Activated T-cell treated with anti-CD3 and anti-CD28 coated beads, Interleukin-2, amount 50 U/mL, for 4 hours (primary cell): ENCODE measurements at regions not wholly inside any gene's neighbourhood (a gene's known extent, or its start where the extent isn't known, plus 50 kb on each side); places are given as distances from the start of the nearest gene placed in this dataset.
"Not testable (repeated sequence)": the region's sequence is repeated elsewhere in the genome, so short reads cannot be mapped to it uniquely, and the experiment has no call there.

ENCODE experiments used
- ATAC-seq, 2 donors: fragments of 200-7000 bp; cut with Tn5 transposase; one replicate each; pipeline ENCODE4 v1.10.0; 2021
- DNase-seq: peaks from one replicate; pipeline ENCODE4 v3.0.0-alpha.2; 2020
- H3K27me3 Mint-ChIP-seq: one replicate; pipeline ENCODE4 v1.8.0; 2021; ENCODE audit warnings: low read depth, mixed read lengths
- H3K36me3 Mint-ChIP-seq: one replicate; pipeline ENCODE4 v1.8.0; 2022; ENCODE audit warnings: mixed read lengths; ENCODE audit not compliant: insufficient read depth
- H3K4me1 Mint-ChIP-seq: one replicate; pipeline ENCODE4 v1.8.0; 2021; ENCODE audit warnings: low read depth, mixed read lengths
- H3K4me3 Mint-ChIP-seq: one replicate; pipeline ENCODE4 v1.8.0; 2021; ENCODE audit warnings: mild to moderate bottlenecking, moderate library complexity, mixed read lengths
- H3K9me3 Mint-ChIP-seq: one replicate; pipeline ENCODE4 v1.8.0; 2021; ENCODE audit warnings: mixed read lengths

- ATAC-seq, result no peak
- Mint-ChIP-seq H3K36me3 (no peaks in the 10 kb centered on the region), H3K4me3 (no peak overlapping the region), H3K4me1 (peaks cover 42% of the 10 kb centered on the region), H3K27me3 (no peaks in the 10 kb centered on the region), H3K9me3 (peaks cover 21% of the 10 kb centered on the region)
- DNase-seq, result no peak
Observed at GRCh38 chr14:89684139-89684538, 267.1 kb upstream of the FOXN3 start.

GRCh38 chr14:89681086-89682018, 264.3 kb upstream of the FOXN3 start:
- DNase-seq, result peak; percentile 56
- Mint-ChIP-seq H3K27me3 (no peaks in the 10 kb centered on the region), H3K9me3 (peaks cover 11% of the 10 kb centered on the region), H3K4me1 (peaks cover 36% of the 10 kb centered on the region), H3K36me3 (no peaks in the 10 kb centered on the region), H3K4me3 (peak overlapping the region; percentile 70)
- peak; percentile 84 to 86 for ATAC-seq

GRCh38 chr14:89680156-89680555, 263.1 kb upstream of the FOXN3 start:
- no peak overlapping the region for H3K4me3 Mint-ChIP-seq
- no peaks in the 10 kb centered on the region for H3K27me3 Mint-ChIP-seq

GRCh38 chr14:89678768-89679167, 261.7 kb upstream of the FOXN3 start:
- ATAC-seq, result no peak
- H3K36me3 Mint-ChIP-seq, result no peaks in the 10 kb centered on the region
- H3K27me3 Mint-ChIP-seq, result no peaks in the 10 kb centered on the region
- DNase-seq, result no peak
- peaks cover 46% of the 10 kb centered on the region for H3K4me1 Mint-ChIP-seq
- no peak overlapping the region for H3K4me3 Mint-ChIP-seq
- H3K9me3 Mint-ChIP-seq, result no peaks in the 10 kb centered on the region

More at GRCh38 chr14:89680156-89680555, 263.1 kb upstream of the FOXN3 start:
- Mint-ChIP-seq H3K9me3 (peaks cover 9% of the 10 kb centered on the region), H3K36me3 (no peaks in the 10 kb centered on the region), H3K4me1 (peaks cover 45% of the 10 kb centered on the region)
- ATAC-seq (no peak), DNase-seq (no peak)

GRCh38 chr14:89675590-89675989, 258.6 kb upstream of the FOXN3 start:
- Mint-ChIP-seq H3K36me3 (no peaks in the 10 kb centered on the region), H3K9me3 (no peaks in the 10 kb centered on the region), H3K4me1 (peaks cover 34% of the 10 kb centered on the region), H3K27me3 (no peaks in the 10 kb centered on the region), H3K4me3 (no peak overlapping the region)
- no peak for ATAC-seq
- no peak for DNase-seq

- Mint-ChIP-seq H3K4me1 (peaks cover 28% of the 10 kb centered on the region), H3K9me3 (no peaks in the 10 kb centered on the region), H3K4me3 (no peak overlapping the region), H3K36me3 (no peaks in the 10 kb centered on the region), H3K27me3 (no peaks in the 10 kb centered on the region)
- DNase-seq, result no peak
- ATAC-seq, result no peak
Observed at GRCh38 chr14:89674936-89675335, 257.9 kb upstream of the FOXN3 start.

GRCh38 chr14:89674240-89674639, 257.2 kb upstream of the FOXN3 start:
- Mint-ChIP-seq H3K27me3 (no peaks in the 10 kb centered on the region), H3K4me1 (peaks cover 28% of the 10 kb centered on the region), H3K36me3 (no peaks in the 10 kb centered on the region), H3K4me3 (no peak overlapping the region), H3K9me3 (no peaks in the 10 kb centered on the region)
- ATAC-seq, result no peak
- DNase-seq, result no peak

- no peaks in the 10 kb centered on the region for H3K36me3 Mint-ChIP-seq
- H3K27me3 Mint-ChIP-seq, result no peaks in the 10 kb centered on the region
- ATAC-seq (peak; percentile 59 to 79), DNase-seq (no peak)
- H3K4me3 Mint-ChIP-seq, result no peak overlapping the region
- H3K4me1 Mint-ChIP-seq, result peaks cover 33% of the 10 kb centered on the region
- H3K9me3 Mint-ChIP-seq, result no peaks in the 10 kb centered on the region
Observed at GRCh38 chr14:89673512-89674225, 256.6 kb upstream of the FOXN3 start.

GRCh38 chr14:89672636-89673511, 255.8 kb upstream of the FOXN3 start:
- no peaks in the 10 kb centered on the region for H3K27me3 Mint-ChIP-seq
- DNase-seq (no peak), ATAC-seq (no peak)
- H3K4me3 Mint-ChIP-seq, result no peak overlapping the region
- H3K36me3 Mint-ChIP-seq, result no peaks in the 10 kb centered on the region
- H3K9me3 Mint-ChIP-seq, result no peaks in the 10 kb centered on the region
- H3K4me1 Mint-ChIP-seq, result peaks cover 33% of the 10 kb centered on the region

- no peak for DNase-seq
- H3K27me3 Mint-ChIP-seq, result no peaks in the 10 kb centered on the region
- H3K36me3 Mint-ChIP-seq, result no peaks in the 10 kb centered on the region
- H3K4me1 Mint-ChIP-seq, result peaks cover 24% of the 10 kb centered on the region
- peak; percentile 14 to 49 for ATAC-seq
- no peaks in the 10 kb centered on the region for H3K9me3 Mint-ChIP-seq
- H3K4me3 Mint-ChIP-seq, result no peak overlapping the region
Observed at GRCh38 chr14:89669193-89669592, 252.2 kb upstream of the FOXN3 start.

GRCh38 chr14:89667983-89668382, 250.9 kb upstream of the FOXN3 start:
- H3K36me3 Mint-ChIP-seq, result no peaks in the 10 kb centered on the region
- ATAC-seq (no peak), DNase-seq (no peak)
- no peaks in the 10 kb centered on the region for H3K27me3 Mint-ChIP-seq
- H3K4me1 Mint-ChIP-seq, result peaks cover 14% of the 10 kb centered on the region
- H3K4me3 Mint-ChIP-seq, result no peak overlapping the region
- H3K9me3 Mint-ChIP-seq, result no peaks in the 10 kb centered on the region

GRCh38 chr14:89665300-89666081, 248.5 kb upstream of the FOXN3 start:
- H3K4me1 Mint-ChIP-seq, result not testable (repeated sequence)

GRCh38 chr14:89661392-89661791, 244.4 kb upstream of the FOXN3 start:
- Mint-ChIP-seq H3K36me3 (no peaks in the 10 kb centered on the region), H3K4me3 (no peak overlapping the region), H3K9me3 (peaks cover 4% of the 10 kb centered on the region), H3K4me1 (peaks cover 3% of the 10 kb centered on the region), H3K27me3 (no peaks in the 10 kb centered on the region)
- DNase-seq, result no peak
- ATAC-seq, result no peak

More at GRCh38 chr14:89665300-89666081, 248.5 kb upstream of the FOXN3 start:
- DNase-seq, H3K4me3 Mint-ChIP-seq, H3K27me3 Mint-ChIP-seq, H3K36me3 Mint-ChIP-seq, ATAC-seq, H3K9me3 Mint-ChIP-seq: not testable (repeated sequence)
